ENCODE measurements at regions not wholly inside any gene's neighbourhood (a gene's known extent, or its start where the extent isn't known, plus 50 kb on each side); places are given as distances from the start of the nearest gene placed in this dataset.

- Mint-ChIP-seq H3K4me3 (ENCODE audit: unreplicated experiment) (no peak overlapping the region), H3K9me3 (ENCODE audit: unreplicated experiment) (peaks cover 10% of the 10 kb centered on the region), H3K27me3 (ENCODE audit: insufficient read depth, unreplicated experiment) (no peaks in the 10 kb centered on the region), H3K36me3 (ENCODE audit: insufficient read depth, unreplicated experiment) (no peaks in the 10 kb centered on the region), H3K27ac (ENCODE audit: unreplicated experiment) (no peak overlapping the region), H3K4me1 (ENCODE audit: low read depth, unreplicated experiment) (peaks cover 6% of the 10 kb centered on the region)
- no peaks in the 10 kb centered on the region for H3K4me1 ChIP-seq
- no peaks in the 10 kb centered on the region for H3K9me3 ChIP-seq
- no peaks in the 10 kb centered on the region for H3K36me3 ChIP-seq (ENCODE audit: control insufficient read depth, insufficient read depth, low read length)
- BruUV-seq (replicated peaks): no TSS peak
- H3K27me3 ChIP-seq (replicated peaks; ENCODE audit: control insufficient read depth, insufficient read depth, low read length): no peaks in the 10 kb centered on the region
- DNase-seq: no peak
- TF ChIP-seq CTCF (IDR thresholded peaks at IDR 0.05; ENCODE audit: insufficient read depth in 1 of 2, low read depth in 1 of 2, low read length in 1 of 2, severe bottlenecking in 1 of 2, unreplicated experiment in 1 of 2): no peak
- ChIA-PET POLR2A (no interaction called here), CTCF (no interaction called here)
- H3K4me3 ChIP-seq (ENCODE audit: low read depth, low read length): no peak overlapping the region
- intact Hi-C loops (cut with micrococcal nuclease; ENCODE audit: unreplicated experiment): no loop called here
These were observed 110.5 kb upstream of the MAGI2 start for GRCh38 chr7:79563821-79564522.

GRCh38 chr7:79555571-79555970 lies 102.1 kb upstream of the MAGI2 start:
- no peak for TF ChIP-seq CTCF (IDR thresholded peaks at IDR 0.05; ENCODE audit: insufficient read depth in 1 of 2, low read depth in 1 of 2, low read length in 1 of 2, severe bottlenecking in 1 of 2, unreplicated experiment in 1 of 2)
- BruUV-seq (replicated peaks): no TSS peak
- H3K27me3 ChIP-seq (replicated peaks; ENCODE audit: control insufficient read depth, insufficient read depth, low read length): no peaks in the 10 kb centered on the region
- DNase-seq: no peak
- H3K9me3 ChIP-seq: no peaks in the 10 kb centered on the region; the same call in 1 of the 2 replicates
- POLR2A ChIA-PET: no interaction called here
- H3K36me3 Mint-ChIP-seq (ENCODE audit: insufficient read depth, unreplicated experiment): no peaks in the 10 kb centered on the region
- H3K4me3 Mint-ChIP-seq (ENCODE audit: unreplicated experiment): no peak overlapping the region
- no peak overlapping the region for H3K4me3 ChIP-seq (ENCODE audit: low read depth, low read length)
- no peak overlapping the region for H3K27ac Mint-ChIP-seq (ENCODE audit: unreplicated experiment)
- CTCF ChIA-PET: no interaction called here
- intact Hi-C loops (cut with micrococcal nuclease; ENCODE audit: unreplicated experiment): loop anchor here (5.0 kb wide), 1 partner anchor 48 kb away; no protein-coding TSS in a partner anchor
- H3K4me1 Mint-ChIP-seq (ENCODE audit: low read depth, unreplicated experiment): peaks cover 6% of the 10 kb centered on the region
- H3K4me1 ChIP-seq: no peaks in the 10 kb centered on the region
- no peaks in the 10 kb centered on the region for H3K27me3 Mint-ChIP-seq (ENCODE audit: insufficient read depth, unreplicated experiment)
- no peaks in the 10 kb centered on the region for H3K36me3 ChIP-seq (ENCODE audit: control insufficient read depth, insufficient read depth, low read length)
- H3K9me3 Mint-ChIP-seq (ENCODE audit: unreplicated experiment): peaks cover 10% of the 10 kb centered on the region

- Histone ChIP-seq H3K9me3 (no peaks in the 10 kb centered on the region; the same call in 1 of the 2 replicates), H3K27me3 (replicated peaks; ENCODE audit: control insufficient read depth, insufficient read depth, low read length) (no peaks in the 10 kb centered on the region), H3K4me1 (no peaks in the 10 kb centered on the region), H3K4me3 (ENCODE audit: low read depth, low read length) (no peak overlapping the region), H3K36me3 (ENCODE audit: control insufficient read depth, insufficient read depth, low read length) (no peaks in the 10 kb centered on the region)
- Mint-ChIP-seq H3K9me3 (ENCODE audit: unreplicated experiment) (peaks cover 10% of the 10 kb centered on the region), H3K36me3 (ENCODE audit: insufficient read depth, unreplicated experiment) (no peaks in the 10 kb centered on the region), H3K4me1 (ENCODE audit: low read depth, unreplicated experiment) (peaks cover 6% of the 10 kb centered on the region), H3K4me3 (ENCODE audit: unreplicated experiment) (no peak overlapping the region), H3K27ac (ENCODE audit: unreplicated experiment) (no peak overlapping the region), H3K27me3 (ENCODE audit: insufficient read depth, unreplicated experiment) (no peaks in the 10 kb centered on the region)
- ChIA-PET POLR2A (no interaction called here), CTCF (no interaction called here)
- BruUV-seq (replicated peaks): no TSS peak
- TF ChIP-seq CTCF (IDR thresholded peaks at IDR 0.05; ENCODE audit: insufficient read depth in 1 of 2, low read depth in 1 of 2, low read length in 1 of 2, severe bottlenecking in 1 of 2, unreplicated experiment in 1 of 2): no peak
- intact Hi-C loops (cut with micrococcal nuclease; ENCODE audit: unreplicated experiment): no loop called here
- DNase-seq: no peak
These were observed 100.5 kb upstream of the MAGI2 start for GRCh38 chr7:79553811-79554555.
